AG08395 (cell line): ENCODE measurements at regions not wholly inside any gene's neighbourhood (a gene's known extent, or its start where the extent isn't known, plus 50 kb on each side); places are given as distances from the start of the nearest gene placed in this dataset.

Source experiments
- DNase-seq: peaks from one replicate; pipeline ENCODE4 v3.0.0; 2012; ENCODE audit warnings: mixed read lengths, low spot score

GRCh38 chr12:41762691-41763090, 382.0 kb downstream of the GXYLT1 start:
- no peak for DNase-seq

- no peak for DNase-seq
These were observed 399.1 kb downstream of the GXYLT1 start for GRCh38 chr12:41745593-41745992.

GRCh38 chr12:41743835-41744234, 400.8 kb downstream of the GXYLT1 start:
- no peak for DNase-seq

- no peak for DNase-seq
These were observed 405.6 kb downstream of the GXYLT1 start for GRCh38 chr12:41739066-41739465.

GRCh38 chr12:41737423-41737822, 407.3 kb downstream of the GXYLT1 start:
- DNase-seq = no peak

- no peak for DNase-seq
These were observed 408.2 kb downstream of the GXYLT1 start for GRCh38 chr12:41736436-41736835.

GRCh38 chr12:41731691-41732090, 413.0 kb downstream of the GXYLT1 start:
- no peak for DNase-seq

- DNase-seq = no peak
These were observed 413.6 kb downstream of the GXYLT1 start for GRCh38 chr12:41731061-41731460.

- DNase-seq = no peak
These were observed 420.5 kb downstream of the GXYLT1 start for GRCh38 chr12:41724216-41724615.

GRCh38 chr12:41719214-41719613, 425.5 kb downstream of the GXYLT1 start:
- no peak for DNase-seq

GRCh38 chr12:41715256-41715655, 429.4 kb downstream of the GXYLT1 start:
- DNase-seq = no peak

GRCh38 chr12:41709463-41710285, 435.0 kb downstream of the GXYLT1 start:
- DNase-seq = no peak

- no peak for DNase-seq
These were observed 435.7 kb downstream of the GXYLT1 start for GRCh38 chr12:41709012-41709411.

- no peak for DNase-seq
These were observed 438.3 kb downstream of the GXYLT1 start for GRCh38 chr12:41706376-41706775.

GRCh38 chr12:41701943-41702601, 442.6 kb downstream of the GXYLT1 start:
- DNase-seq = no peak

GRCh38 chr12:41700940-41701339, 443.7 kb downstream of the GXYLT1 start:
- no peak for DNase-seq

GRCh38 chr12:41699658-41700057, 445.0 kb downstream of the GXYLT1 start:
- DNase-seq = no peak

- DNase-seq = no peak
These were observed 447.5 kb downstream of the GXYLT1 start for GRCh38 chr12:41697161-41697560.

- DNase-seq = no peak
These were observed 459.7 kb downstream of the GXYLT1 start for GRCh38 chr12:41684997-41685396.

GRCh38 chr12:41683513-41684240, 461.0 kb downstream of the GXYLT1 start:
- DNase-seq = no peak

GRCh38 chr12:41683023-41683422, 461.7 kb downstream of the GXYLT1 start:
- no peak for DNase-seq

- no peak for DNase-seq
These were observed 462.8 kb downstream of the GXYLT1 start for GRCh38 chr12:41681898-41682297.

GRCh38 chr12:41680155-41680554, 464.5 kb downstream of the GXYLT1 start:
- no peak for DNase-seq
